NCI-H1694 treated with DMSO at 0.1 percent for 48 hours (cell line): ENCODE measurements at regions not wholly inside any gene's neighbourhood (a gene's known extent, or its start where the extent isn't known, plus 50 kb on each side); places are given as distances from the start of the nearest gene placed in this dataset.

Experiments used
- DNase-seq: peaks from one replicate; lab custom pipeline; 2025; lab: John Stamatoyannopoulos, UW

DNA sequence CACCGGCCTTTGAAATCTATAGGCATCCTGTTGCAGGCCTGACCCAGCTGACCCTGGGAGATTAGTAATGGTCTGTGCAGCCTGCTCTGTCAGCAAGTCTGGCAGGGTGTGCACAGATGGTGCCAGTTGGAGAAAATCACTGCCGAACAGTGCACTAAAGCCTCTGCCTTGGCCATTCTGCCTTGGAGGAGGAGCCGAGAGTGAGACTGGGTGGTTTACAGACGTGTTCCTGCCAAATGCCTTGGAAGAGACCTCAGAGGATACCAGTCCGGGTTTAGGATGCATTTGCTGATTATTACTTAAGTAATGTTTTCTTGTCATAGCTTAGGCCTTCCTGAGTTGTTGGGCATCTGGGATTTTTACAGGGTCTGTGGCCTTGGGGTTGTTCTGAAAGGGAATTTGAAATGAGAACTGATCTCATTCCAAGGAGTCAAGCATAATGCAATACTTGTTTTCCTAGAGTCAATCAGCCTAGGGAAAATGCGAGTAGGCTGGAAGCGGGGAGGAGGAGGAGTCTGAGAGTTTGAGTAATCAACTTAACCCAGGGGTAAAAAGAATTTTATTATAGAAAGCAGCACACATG, 292.1 kb downstream of the SOX4 start:
- DNase-seq, result no peak

DNA sequence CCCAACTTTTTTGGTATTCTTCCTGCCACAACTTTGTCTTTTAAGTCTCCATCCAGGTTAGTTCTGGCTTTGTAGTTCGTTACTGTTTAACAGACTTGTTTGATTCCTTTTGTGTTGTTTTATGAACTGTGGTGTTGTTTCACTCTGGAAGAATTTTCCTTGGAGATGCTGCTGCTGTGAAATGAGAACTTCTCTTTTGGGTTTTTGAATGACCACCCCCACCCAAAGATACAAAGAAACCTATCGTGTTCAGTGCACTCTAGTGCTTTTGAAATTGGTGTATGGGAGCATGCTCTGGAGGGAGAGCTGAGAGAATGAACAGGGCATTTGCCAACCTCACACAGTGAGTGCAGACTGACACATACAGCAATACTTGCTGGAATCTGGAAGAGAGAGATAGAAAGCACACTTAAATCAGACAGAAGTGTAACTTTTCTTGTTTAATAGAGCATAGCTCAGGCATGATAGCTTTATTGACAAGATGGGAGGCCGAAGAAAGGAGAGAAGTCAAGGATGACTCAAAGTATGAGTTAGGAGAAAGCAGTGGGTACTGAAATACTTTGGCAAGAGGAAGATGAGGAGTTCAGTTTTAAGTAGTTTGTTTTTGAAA, 293.1 kb downstream of the SOX4 start:
- DNase-seq, result no peak

DNA sequence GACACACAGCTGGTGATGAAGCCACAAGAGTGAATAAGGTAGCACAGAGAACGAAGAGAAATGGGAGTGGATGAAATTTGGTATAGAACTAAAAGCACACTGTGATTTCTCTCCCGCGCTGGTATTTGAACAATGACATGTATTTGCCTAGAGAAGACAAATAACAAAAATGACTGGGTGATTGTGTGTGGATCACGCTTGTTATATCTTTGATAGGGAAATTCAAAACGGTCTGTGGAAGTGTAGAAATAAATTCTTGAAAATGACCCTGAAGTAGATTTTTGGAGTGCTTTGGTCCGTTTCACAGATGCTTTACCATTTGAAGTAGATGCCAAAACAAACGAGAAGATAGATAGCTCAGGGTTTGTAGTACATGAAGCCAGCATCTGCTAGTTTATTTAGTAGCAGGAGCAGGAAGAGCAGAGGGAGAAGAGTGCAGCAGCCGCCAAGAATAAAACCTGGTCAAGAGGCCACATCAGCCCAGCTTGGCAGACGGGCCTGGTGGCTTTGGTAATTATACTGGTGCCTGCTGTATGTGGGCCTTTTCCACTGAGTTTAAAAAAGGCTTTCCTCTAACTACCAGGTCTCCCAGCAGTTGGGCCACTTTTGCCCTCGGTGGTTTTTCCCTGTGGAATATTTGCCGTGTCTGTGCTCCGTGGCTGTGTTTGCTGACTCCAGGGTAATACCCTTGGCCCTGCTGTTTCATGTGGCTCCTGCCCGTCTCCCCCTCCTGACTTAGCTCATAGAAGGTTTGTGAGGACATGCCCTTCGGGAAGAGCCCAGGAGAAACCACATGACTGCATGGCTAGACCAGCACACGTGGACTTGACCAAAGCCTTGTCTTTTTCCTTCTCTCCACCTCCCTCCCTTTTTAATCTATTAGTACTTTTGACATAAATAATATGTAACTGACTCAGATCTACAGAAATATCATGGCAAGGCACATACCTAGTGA, 294.0 kb downstream of the SOX4 start:
- peak; percentile 47 for DNase-seq

DNA sequence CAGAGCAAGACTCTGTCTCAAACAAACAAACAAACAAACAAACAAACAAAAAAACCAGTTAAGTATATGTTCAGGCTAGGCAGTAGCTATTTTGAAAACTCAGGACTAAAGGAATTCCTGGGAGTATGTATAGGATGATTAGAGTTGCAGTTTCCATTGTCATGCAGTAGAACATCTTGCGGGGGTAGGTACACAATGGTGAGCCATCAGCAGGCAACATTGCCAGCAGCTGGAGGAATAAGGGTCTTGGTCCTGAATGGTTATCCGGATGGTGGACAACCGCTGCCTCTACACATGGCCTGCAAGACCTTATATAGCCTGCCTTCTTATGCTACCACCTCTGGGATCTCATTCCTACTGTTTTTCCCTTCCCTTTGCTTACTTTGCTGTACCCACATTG, 297.5 kb downstream of the SOX4 start:
- DNase-seq, result no peak

DNA sequence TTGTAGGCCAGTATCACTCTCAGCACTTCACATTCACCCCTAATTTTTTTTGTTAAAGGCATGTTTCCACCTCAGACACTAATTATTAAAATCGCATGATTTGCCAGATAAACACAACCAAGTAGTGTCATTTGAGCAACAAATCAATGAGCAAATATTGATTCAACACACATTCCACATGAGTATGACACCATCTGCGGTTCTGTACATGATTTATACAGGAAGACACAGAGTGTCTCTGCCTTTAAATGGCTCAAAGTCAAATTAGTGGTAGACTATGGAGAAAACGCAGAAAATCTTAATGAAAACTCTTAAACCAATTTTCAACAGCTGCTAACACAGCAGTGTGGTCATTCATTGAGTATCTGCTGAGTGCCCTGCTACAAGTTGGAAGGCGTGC, 300.2 kb downstream of the SOX4 start:
- no peak for DNase-seq

DNA sequence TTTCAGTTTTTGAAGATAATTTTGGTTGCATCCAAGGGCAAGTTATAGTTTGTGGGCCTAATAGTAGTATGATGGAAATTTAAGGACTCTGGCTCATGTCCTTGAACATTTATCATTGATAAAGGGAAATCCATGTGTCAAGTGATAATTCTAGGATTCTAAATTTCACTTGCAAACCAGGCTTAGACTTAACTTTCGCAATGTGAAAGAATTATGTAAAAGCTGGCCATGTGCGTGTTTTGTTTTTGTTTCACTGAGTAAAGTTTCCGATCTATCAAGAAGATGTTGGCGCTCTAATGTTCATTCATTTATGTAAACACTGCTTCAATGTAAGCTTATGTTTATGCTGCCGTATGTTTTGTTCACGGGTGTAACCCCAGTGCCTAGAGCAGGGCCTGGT, 302.0 kb downstream of the SOX4 start:
- no peak for DNase-seq

DNA sequence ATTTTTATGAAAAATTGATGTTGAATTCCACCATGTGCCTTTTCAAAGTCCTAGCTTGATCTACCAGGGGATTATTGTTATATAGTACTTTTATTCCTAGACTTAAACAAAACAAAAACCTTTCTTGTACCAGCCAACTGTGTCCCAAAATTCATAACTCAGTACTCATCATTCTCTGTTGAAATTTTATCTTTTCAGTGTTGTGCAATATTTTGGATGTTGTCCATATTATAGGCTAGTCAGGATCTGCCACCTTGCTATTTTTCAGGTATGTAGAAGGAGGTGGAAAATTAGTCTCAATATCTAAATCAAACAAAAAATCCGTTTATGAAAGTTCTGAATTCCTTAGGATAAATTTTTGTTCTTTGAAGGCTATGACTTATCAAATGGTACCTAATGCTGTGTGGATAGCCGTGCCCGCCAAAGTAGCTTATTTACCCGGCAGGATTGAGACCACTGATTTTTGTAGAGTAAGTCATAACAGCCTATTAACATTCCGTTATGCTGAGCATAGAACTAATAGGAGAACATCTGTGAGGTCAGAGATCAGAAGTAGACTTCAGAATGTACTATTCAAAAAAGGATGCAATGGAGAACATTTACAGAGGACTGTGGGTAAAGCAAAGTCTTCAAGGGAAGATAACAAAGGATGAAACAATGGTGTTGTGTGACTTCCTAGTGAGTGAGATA, 304.7 kb downstream of the SOX4 start:
- DNase-seq, result no peak

DNA sequence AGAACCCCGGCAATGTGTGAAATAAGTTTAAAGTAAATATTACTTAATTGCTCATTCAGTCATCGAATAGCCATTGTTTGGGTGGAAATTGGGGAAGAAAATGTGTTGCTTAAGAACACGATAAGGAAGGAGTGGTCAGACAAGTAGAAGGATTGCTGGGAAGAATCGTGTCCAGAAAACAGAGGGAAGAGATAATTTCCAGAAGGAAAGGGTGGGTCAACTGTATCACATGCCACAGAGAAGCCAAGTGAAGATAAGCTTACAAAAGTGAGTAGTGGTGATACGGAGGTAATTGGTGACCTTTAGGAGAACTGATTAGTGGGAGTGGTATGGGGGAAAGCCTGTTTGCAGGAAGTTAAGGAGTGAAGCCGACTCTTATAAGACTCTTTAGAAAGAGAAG, 306.2 kb downstream of the SOX4 start:
- no peak for DNase-seq

DNA sequence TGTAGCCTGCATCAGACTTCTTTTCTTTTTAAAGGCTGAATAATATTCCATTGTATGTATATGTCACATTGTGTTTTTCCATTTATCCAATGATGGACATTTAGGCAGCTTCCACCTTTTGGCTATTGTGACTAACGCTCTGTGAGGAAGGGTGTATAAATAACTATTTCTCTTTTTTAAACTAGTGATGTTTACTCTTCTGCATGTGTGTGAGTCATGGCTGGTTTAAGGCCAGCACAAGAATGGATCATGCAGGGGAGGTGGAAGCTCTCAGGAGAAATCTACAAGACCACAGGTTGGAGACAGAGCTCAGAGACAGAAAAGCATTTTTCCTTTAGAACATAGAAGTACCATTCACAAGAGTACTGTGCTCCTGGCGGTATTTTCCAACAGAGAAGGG, 307.2 kb downstream of the SOX4 start:
- DNase-seq, result no peak

DNA sequence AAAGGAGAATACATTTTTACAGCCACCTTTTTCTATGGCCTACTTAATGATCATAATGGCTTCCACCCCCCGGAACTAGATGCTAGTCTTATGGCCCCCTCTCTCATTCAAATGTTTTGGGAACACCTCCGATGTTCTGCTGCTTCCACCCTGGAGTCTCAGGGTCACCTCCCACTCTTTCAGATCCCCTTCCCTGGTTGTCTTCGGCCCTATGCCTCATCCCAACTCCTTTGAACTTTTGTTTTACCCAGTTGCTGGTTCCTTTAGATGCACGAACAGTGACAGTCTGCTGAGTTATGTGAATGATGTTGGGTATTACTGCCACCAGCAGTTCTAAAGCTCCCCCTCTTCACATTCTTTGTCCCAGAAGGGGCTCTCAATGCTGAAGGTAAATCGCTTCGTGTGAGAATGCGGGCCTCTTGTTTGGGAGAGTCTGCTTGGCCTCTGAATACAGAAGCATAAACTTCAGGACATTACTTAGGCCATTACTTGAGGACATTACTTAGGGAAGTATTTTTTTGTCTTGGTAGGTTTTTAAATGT, 309.1 kb downstream of the SOX4 start:
- no peak for DNase-seq

DNA sequence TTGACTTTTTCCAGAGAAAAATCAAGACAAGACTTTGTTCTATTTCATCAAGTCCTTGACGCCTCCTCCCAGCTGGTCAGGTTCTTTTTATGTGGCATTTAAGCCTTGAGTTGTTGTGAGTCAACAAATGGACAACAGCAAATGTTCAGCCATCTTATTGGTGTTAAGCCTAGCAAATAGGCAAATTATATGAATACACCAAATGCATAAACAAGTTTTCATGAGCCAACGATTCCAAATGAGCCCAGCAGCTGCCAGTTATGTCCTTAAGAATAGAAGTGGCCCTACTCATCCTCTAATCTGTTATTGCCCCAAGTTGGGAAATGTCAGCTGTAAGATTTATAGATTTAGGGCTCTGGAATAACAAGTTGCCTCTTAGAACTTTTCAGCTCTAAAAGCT, 312.0 kb downstream of the SOX4 start:
- no peak for DNase-seq

DNA sequence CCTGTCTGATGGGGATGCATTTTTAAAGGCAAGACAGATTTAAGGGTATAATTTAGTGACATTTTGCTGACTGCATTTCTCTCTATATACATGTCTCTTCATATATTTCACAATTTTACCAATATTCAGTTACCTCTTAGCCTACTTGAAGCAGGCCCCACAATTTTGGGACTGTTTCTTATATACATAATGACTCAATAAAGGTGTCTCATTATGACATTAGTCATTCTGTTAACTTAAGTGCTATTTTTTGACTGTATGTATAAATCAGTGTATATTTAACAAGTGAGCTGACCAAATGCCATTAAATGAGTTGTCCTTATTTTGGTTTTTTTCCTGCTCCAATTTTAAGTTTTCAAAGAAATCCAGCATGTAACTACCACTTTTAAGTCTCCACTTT, 313.3 kb downstream of the SOX4 start:
- DNase-seq, result no peak

DNA sequence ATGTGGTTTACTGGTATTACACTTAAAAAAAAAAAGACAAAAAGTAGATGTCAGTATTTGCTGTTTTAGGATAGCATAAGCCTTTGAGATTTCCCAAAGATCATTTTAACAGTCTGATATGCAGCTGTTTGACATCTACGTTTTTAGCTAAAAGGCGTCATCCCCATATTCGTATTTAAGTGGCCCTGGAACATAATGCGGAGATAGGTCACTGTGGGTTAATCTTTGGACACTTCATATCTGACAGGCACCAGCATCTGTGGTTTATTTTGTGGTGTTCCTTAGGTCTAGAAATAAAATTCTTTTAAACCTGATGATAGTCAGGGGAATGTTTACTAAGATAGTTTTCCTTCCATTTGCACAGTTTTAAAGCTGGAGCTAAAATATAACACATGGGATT, 313.7 kb downstream of the SOX4 start:
- DNase-seq, result no peak

DNA sequence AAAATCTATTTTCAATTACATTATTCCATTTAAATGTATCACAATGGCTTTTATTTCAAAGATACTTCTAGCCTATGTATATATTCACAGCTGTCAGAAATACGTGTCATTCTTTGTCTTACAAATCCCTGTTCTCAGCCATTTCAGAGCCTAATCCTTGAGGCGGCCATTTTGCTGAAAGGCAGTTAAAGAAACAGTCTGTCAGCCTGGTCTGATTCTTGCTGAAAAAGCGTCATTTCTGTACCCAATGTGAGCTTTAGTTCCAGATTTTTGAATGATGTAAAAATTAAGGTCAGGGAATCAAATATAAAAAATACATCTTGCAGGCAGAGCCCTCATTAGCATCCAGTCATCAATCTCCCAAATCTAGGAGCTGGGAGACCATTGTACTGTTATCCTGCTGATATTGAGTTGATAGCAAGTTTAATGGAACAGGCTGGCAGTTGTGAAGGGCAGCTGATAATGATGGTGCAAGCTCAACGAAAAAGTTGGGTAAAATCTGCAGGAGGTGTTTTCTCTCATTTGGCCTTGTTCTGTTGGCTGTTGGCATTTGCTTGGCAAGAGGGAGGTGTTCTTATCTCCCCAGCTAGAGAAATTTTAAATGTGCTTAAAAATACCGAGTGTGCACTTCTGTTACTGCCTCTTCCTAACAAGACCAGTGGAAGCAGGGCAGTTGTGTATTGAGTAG, 314.8 kb downstream of the SOX4 start:
- DNase-seq, result no peak

DNA sequence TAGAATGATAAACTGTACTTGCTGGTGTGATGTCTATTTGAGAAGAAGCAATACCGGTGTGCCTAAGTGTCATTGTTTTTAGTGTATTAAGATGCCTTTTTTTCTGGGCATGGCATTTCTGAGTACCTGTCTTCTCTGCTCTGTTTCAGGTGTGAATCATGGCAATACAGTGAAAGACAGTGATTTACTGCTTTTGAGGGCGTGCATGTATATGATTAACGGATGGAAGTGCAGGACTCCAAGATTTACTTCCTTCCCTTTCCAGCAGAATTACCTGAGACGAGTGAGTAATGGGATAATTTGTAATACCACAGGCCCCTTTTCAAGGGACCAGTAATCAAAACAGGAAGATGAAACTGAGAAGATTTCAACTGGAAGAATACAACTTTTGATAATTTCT, 315.8 kb downstream of the SOX4 start:
- DNase-seq, result no peak

DNA sequence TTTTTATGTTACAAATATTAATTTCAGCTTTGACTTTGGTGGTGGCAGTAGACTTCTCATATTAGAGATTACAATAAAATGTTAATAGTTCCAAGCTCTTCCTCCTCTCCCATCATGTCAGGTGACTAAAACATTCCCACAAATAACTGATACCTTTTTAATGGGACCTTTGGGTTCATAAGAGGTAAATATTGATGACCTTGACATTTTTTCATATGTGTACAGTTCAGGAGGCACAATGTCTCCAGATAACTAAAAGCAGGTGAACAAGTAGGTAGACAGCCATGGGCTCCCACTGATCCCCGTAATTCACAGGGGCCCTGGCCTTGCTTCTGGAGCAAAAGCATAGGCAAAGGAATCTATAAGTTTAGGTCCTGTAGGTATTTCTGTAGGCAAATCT, 317.7 kb downstream of the SOX4 start:
- no peak for DNase-seq

DNA sequence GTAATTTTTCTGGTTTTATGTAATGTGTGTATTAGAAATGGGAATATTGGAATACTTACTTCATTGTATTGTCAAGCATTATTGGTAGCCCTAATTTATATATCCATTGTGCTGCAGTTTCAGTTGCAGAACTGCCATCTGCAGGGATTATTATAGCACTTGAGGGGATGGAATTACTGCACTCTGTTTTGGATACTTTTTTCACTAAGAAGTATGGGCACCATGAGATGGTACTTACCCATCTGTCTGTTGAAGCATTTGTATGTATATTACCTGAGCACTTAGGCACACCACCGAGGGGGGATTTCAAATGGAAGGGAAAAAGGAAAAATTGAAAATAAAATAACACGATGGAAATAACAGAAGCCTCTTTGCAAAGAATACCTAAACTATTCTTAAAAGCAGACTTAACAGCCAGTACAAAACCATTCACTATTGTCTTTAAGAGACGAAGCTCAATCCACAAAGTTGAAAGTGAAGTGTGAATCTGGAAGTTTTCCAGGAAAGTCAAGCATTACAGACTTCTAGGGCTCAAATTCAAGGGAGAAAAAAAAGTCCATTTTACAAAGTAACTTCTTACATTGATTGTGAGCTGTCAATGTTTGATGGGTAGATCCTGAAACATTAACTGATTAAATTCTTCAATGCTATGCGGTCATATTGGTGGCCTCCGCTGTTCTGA, 318.7 kb downstream of the SOX4 start:
- no peak for DNase-seq

DNA sequence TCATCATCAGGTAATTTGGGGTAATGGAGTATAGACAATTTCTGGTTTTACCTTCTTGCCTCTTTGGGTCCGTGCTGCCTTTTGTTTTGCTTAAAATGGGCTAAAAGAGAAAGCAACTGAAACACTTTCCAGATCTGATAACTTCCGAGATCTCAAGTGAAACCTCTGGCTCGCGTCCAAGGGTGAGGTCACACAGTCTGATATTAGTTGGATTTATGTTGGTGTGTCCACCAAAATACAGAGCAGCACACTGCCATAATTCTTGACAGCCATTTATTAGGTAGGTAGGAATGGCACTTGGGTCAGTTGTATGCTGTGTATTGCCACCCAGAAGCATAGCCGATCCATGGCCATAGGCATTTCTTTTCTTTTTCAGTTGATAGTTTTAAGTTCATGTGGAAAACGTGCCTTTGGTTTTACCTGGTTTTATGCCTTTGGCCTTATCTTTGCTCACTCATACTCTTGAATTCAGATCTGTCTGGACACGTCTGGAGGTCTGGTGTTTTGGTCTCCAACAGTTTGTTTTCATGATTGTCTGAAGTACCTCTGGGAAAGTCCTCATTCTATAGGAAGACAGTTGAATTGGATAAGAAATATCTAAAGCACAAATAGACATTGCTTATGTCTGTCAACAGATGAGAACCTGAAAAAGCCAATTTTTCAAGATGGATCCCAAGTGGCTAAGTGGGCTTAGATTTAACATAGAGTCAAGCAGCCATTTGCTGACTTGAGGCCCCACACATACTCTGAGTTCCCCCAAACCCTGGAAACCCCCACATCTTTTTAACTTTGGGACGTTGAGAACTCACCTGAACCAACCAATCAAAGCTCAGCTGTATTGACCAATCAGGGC, 320.8 kb downstream of the SOX4 start:
- no peak for DNase-seq

DNA sequence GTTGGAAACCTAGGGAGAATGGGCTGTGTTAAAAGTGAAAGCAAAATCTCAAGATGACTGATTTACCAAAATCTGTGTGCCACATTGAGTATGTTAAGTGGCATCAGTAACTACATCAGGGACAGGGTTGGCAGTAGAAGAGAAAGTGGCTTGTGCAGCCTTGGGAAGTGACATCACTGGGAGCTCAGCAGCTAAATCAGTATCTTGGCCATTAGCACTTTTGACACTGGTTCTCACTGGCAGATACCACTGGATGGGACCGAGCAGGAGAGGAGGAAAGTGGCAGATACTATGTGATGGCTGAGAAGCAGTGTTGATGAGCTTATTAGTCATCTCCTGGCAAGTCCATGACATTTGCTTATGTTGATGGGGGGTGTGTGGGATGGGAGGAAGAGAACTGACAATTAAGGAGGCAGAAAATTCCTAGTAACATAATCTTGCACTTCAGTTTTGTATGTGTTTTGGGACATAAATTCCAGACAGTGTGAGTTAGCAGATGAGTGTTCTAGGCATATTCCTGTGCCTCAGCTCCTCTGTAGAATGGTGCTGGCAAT, 322.2 kb downstream of the SOX4 start:
- no peak for DNase-seq

DNA sequence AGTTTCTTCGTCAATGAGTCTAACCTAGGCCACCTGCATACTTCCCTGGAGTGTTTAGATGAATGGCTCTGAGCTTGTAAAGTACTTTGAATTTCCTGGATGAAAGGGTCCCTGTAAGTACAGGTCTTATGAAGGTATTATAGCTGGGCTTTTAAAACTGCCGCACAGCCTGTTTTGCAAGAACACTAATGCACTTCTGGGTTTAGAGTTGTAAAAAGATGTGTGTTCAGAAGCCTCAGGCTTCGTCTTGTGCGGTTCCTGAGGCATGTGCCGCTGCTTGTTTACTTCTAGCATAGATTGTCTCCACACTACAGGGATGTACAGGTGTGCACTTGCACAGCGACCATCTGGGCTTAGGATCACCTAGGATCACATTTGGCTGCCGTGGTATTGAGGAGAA, 324.5 kb downstream of the SOX4 start:
- no peak for DNase-seq
